Activated T-cell treated with anti-CD3 and anti-CD28 coated beads, Interleukin-2, amount 50 U/mL, for 48 hours (primary cell): ENCODE measurements at regions not wholly inside any gene's neighbourhood (a gene's known extent, or its start where the extent isn't known, plus 50 kb on each side); places are given as distances from the start of the nearest gene placed in this dataset.

Source experiments
- DNase-seq, 2 experiments: peaks; one replicate each; pipeline ENCODE4 v3.0.0-alpha.2; 2020

DNA sequence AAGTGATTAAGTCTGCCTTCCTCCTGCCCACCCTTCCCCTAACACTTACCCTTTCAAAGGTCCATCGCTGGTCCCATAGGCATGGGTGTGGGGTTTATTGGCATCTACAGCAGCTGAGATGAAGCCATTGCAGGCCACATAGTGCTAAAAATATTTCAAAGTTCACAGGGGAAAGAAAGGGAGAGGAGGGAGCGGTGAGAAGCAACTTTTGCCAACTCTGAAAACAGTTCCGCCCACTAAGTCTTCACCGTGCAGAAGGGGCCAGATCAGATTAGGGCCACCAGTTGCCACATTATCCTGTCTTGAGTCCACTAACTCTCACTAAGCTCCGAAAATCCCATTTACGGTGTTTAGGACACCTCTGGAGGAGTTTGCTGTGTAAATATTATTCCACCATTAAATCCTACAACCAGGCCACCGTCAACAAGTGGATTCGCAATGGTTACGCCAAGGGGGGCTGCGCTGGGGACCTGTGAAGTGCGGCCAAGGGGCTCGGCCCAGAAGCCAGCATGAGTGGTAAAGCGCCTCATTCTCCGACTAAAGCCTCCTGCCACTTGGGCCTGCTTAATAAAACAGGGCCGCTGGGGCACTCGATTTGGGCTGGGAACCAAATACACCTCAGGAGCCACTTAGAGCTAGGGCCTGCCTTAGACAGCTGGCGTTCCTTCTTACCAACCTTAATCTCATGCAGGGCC is 534.9 kb downstream of the MIAT start:
- no peak for DNase-seq

DNA sequence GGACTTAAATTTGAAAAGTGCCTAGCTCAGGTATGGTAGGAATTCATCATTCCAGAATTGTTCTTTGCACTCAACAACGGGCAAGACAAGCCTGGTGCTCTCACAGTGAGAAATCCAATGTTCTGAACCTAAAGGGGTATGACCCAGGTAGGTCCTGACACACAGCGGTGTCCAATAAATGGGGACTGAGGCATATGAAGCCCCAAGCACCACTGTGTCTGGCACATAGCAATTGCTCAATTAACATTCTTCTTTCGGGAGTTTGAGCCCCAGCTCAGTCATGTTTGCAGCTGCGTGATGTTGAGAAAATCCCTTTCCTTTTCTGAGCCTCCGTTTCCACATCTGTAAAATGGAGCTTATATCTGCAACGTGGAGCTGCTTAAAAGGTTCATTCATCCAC is 535.8 kb downstream of the MIAT start:
- no peak for DNase-seq

DNA sequence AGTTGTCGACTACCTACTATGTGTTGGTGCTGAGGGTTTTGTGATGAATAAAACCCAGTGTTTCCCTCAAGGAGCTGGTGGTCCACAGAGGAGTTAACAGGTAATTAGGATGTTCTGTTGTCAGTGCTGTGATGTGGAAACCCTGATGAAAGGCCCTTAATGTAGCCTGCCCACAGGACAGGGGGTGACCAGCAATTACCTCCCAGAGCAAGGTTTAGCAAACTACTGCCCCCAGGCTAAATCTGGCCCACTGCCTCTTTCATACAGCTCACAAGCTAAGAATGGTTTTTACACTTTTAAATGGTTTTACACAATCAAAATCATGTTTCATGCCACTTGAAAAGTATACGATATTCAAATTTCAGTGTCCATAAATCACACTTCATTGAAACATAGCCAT is 536.2 kb downstream of the MIAT start:
- DNase-seq, result no peak

DNA sequence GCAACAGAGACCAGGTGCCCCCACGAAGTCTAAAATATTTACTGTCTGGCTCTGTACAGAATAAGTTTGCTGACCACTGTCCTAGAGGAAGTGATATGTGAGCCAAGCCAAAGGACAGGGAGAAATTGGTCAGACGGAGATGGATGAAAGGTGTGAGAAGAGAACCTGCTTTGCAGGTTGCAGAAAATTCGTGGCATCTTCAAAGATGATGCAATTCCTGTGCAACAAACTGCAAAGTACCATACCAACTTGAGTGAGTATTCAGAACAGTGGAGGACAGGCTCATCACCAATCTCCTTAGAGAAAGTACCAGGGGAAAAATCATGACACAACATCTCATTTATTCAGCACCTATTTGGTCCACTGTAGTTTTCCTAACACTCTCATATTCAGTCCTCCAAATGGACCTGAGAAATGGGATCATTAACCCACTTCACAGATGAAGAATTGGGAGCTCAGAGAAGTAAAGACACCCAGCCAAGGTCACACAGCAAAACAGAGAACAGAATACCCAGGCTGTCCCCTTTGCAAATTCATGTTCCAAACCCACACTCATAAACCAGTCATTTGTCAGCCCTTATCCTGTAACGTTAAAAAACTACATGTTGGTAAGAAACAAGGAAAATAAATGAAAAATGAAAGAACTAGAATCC is 536.8 kb downstream of the MIAT start:
- DNase-seq, result no peak

DNA sequence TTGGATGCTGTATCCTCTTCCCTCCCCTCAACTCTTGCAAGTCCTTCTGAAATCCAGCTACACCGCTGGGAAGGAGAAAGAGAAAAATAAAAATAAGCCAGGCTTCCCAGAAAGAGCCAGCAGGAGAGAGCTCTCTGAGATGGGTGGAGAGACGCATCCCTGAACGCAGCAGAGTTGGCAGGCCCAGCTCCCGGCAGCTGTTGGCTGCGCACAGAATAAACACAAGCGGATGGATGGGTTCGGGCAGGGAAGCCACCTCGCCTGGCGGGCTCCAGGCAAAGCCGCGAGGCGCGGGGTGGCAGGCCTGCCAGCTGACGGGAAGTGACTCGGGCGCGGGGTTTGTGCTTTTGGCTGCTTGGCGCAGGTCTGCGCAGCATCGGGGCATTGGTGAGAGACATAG is 537.7 kb downstream of the MIAT start:
- no peak for DNase-seq

DNA sequence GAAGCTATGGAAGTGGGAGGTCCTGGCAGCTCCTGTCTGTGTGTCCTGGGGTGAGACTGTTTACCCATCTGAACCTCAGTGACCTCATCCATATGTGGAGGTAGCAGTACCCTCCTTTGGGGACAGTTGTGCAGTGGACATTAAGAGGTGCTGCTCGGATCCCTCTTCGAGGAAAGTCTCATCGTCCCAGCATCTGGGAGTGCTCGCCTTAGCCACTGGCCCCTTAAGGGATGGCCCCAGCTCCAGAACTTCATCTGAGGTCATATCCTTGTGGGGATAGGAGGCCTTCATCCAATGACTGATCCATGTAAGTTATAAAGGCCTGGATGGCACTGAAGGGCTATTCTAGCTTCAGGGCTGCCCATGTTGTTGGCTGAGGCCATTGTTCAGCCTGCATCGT is 538.1 kb downstream of the MIAT start:
- DNase-seq, result no peak

DNA sequence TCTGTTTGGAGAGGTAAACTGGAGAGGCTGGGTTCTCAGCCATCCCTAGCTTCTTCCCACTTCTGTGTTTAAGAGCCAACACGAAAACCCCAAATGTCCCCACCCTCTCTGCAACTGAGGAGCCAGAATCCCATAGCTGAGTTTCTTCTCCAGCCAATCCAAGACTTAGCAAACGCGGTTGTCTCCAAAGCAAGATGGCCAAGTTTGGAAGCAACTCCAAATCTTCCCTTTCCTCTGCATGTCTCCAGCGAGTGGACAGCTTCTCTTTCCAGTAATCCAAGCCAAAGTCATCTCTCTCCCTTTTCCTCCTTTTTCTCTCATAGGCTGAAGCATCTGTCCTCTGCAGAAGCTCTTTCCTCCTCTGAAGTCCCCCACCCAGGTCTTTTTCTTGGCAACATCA is 539.2 kb downstream of the MIAT start:
- no peak for DNase-seq

DNA sequence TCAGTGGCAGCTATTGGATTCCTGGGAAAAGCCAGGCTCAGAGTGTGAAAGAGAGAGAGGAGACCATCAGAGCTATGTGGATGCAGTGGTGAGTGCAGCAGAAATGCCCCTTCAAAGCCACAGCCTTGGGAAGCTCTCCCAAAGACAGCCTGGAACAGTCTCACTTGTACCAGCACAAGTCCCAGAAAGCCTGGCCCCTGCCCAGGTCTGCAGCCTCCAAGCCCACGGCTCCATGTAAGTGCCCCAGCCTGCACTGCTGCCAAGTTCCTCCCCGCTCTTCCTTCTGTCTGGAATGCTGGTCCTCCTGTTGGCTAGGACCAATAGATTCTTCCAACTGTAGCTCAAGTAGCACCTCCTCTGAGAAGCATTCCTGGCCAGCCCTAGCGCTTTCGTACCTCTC is 539.7 kb downstream of the MIAT start:
- no peak for DNase-seq

DNA sequence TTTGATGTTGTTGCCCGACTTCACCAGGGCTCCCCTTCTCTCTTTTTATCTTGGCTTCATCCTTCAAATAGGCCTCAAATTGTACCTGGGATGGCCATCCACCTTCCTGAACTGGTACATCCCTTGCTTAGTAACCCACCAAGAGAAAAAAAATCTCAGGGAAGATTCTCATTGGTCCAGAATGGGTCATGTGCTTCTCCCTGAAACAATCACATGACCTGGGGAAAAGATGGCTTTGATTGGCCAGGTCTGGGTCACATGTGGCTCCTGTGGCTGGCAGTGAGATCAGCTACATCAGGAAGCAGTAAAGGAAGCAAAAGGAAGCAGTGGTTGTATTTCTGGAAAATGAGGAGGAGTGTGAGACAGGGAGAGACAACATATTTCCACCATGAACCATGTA is 540.2 kb downstream of the MIAT start:
- no peak for DNase-seq

DNA sequence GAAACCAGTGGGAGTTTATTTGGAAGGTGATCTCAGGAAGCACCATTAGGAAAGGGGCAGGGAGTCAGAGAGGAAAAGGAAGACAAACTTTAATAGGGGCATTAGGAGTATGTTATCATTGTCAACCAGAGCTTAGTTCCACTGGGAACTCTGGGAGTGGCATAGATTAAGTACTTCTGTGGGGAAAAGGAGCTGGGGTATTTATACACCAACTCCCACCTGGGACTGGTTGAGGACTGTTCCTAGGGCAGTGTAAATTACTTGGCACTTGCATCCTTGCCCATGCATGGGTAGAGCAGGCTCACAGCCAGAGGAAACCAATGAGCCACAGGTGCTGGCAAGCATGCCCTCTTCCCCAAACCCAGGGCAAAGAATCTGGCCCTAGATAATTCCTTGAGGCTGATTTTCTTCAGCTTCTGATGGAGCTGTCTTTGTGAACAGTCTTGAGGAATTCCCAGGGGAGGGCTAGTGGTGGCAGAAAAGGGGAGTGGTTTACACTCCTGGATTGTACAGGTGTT is 541.2 kb downstream of the MIAT start:
- no peak for DNase-seq

DNA sequence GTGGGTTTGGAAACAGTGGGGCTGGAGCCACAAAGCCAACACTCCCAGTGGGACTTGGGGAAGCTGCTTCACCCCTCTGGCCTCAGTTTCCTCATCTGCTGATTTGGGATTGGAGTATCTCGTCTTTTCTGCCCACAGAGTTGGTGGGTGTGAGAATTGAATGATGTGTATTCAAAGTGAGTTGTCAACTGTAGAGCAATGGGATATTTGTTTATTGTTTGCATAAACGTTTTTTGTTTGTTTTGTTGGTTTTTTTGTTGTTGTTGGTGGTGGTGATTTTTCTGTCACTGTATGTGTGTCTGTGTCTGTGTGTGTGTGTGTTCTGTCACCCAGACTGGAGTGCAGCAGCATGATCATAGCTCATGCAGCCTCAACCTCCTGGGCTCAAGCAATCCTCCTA is 542.0 kb downstream of the MIAT start:
- no peak for DNase-seq

DNA sequence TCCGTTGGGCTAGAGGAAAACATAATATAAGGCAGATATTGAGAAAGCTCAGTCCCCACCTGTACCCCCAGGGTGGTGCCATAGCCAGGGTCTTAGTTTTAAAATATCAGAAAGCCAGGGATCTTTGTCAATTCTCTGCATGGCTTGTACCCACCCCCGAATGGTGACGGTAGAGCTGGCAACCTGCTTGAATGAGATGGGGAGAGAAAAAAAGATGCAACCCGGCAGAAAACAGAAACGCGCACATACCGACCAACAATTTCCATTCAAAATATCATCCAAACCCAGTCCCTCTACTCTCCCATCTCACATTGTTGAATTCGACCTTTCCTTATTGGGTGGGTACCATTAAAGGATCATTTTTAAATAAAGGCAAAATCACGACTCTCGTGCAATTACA is 543.9 kb downstream of the MIAT start:
- no peak for DNase-seq

DNA sequence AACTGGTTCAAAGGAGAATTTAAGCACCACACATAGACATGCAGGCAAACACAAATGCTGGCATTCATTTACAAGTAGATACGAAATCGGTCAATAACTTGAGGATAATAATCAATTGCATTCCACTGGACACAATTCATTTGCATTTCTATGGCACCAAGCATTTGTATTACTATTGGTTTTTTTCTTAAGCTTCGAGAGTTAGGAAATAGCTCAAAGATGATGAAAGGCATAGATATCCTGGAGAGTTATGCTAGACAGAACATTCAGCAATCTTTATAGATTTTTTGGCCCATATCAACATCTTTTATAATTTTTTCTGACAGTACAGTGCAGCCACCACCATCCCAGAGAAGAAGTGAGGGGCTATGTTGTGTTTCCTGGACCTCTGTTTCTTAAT is 544.4 kb downstream of the MIAT start:
- DNase-seq, result no peak

DNA sequence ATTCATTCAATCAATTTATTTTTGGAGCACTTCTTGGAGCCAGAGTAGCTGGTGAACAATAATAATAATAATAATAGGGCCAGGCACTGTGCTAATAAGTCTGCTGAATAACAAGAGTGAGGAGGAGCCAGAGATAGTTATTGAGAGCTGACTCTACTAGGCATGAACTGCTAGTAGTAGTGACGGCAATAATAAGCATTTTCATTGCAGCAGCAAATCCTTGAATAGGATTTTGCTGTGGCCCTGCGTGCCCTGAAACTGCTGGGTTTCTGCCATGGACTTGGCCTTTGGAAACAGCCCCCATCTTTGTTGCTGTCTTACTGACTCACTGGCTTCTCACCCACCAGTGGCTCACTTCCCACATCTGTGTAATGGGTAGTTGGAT is 545.9 kb downstream of the MIAT start:
- no peak for DNase-seq

DNA sequence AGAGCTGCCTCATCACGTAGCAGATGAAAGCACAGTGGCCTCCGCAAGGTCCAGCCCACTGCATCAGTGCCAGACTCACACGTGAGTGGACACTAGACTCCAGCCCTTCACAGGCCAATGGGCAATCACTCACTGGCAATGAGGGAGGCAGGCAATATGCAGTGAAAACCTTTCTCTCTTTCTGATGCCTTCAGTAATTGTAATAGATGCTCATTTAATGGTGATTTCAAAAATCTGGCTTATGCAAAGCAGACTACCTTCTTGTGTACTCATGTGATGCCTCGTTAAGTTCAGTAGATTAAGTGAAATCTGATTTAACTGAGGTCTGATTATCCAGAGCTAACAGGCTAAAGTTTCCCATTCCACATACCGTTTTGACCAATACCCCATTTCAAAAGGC is 546.9 kb downstream of the MIAT start:
- no peak for DNase-seq

DNA sequence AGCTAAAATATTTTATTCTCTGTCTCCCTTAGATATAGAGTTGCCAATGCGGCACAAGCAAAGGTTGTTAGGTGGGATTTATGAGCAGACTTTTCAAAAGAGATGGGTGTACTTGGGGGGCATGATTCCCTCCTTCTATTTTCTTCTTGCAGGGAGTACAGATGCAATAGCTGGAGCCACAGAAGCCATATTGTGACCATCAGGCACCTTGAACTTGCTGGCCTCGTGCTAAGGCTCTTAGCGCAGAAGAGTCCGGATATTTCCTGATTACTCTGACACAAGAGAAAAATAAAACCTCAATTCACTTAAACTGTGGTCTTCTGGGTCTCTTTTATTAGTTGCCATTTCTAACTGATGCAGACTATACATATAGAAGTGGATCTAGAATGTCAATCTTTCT is 547.4 kb downstream of the MIAT start:
- no peak for DNase-seq

DNA sequence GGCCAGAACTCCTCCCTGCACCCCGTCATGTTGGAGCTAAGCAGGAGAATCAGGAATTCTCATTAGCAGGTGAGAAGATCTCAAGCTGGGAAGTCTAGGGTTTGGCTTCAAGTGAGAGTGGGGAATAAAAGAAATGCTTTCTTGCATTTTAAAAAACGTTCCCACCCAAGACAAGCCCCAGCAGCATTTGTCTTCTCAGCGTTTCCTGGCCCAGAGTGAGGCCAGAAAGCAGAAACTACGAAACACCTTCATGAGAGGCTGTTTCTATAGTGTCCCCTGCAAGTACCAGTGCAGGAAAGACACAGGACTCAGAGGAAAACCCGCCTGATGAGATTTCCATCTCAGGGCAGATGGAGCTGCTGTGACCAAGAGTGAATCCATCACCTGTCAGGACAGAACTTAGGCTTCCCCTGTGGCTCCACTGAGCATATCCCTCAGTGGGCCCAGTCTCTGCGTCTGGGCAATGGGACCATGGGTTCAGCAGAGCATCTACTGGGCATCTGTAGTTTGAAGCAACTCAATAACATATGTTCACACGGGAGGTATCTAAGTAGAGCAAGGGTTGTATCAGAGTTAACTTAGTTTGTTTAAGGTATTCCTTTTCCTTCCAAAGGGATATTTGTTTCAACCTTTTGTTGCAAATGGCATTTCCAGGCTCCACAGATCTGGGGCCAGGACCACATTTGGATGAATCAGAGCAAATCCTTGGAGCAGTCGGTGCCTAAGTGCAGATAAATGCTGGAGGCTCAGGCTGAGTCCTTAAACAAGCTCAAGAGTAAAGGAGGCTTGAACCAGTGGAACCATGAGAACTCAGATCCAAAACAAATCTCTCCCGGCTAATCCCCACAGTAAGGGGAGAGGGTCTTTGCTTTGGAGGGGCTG is 548.3 kb downstream of the MIAT start:
- no peak for DNase-seq

DNA sequence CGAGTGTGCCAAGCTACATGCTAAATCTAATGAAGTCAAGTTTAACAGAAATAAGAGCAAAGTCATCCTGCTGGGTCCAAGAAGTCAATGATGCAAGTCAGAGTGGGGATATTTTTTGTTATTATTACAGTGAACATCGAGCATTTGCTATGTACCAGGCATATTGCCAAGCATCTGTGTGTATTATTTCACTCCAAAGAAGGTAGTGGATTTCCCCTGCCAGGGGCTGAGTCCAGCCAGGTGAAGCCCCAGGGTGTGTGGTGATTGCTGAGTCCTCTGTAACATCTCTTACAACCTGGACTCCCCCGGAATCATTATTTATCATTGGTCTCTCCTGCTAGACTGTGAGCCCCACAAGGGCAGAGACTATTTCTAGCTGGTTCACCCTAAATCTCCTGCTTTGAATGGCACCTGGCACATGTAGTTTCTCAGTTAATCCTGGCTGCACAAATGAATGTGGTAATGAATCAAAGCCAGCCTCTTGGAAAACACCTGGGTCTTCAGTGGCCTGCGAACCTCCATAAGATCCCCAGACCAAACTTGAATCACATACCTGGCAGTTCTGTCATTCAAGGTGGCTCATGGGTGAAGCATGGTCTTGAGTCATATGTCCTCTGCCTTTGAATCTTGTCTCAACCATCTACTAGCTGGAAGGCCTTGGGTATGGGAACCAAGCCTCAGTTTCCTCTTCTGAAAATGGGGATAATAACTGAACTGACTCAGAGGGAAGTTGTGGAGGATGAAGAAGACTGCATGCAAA is 549.2 kb downstream of the MIAT start:
- no peak for DNase-seq

DNA sequence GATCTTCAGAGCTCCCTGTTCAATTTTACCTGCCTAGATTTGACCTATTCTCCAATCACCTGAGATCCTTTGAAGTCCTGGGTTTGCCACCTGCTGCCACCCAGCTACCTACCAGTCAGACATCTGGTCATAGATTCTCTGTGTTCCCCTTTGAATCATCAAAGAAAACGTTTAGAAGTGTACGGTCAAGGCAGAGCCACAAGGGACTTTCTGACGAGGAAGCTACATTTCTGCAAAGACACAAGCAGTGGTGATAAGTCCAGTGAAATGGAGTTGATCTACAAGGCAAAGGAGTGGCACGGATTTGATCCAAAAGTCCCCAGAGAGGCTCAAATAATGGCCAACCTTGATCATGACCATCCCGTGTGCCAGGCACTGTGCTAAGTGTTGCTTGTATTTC is 549.9 kb downstream of the MIAT start:
- no peak for DNase-seq

DNA sequence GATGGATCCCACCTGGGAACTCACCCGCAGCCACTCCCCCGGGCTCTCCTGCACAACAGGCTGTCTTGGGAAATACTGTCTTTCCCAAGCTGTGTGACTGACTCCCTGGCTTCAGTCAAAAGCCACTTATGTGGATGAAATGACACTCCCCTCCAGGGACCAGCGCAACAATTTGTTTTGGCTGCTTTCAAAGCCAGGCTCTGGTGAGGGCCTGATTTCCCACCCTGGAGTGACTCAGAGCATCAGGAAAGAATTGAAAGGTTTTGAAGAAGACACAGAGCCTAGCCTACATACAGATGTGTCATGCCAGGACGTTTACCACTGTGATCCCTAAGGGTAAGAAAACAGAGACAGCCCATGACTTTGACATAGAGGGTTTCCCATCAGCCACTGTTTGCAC is 550.5 kb downstream of the MIAT start:
- no peak for DNase-seq

DNA sequence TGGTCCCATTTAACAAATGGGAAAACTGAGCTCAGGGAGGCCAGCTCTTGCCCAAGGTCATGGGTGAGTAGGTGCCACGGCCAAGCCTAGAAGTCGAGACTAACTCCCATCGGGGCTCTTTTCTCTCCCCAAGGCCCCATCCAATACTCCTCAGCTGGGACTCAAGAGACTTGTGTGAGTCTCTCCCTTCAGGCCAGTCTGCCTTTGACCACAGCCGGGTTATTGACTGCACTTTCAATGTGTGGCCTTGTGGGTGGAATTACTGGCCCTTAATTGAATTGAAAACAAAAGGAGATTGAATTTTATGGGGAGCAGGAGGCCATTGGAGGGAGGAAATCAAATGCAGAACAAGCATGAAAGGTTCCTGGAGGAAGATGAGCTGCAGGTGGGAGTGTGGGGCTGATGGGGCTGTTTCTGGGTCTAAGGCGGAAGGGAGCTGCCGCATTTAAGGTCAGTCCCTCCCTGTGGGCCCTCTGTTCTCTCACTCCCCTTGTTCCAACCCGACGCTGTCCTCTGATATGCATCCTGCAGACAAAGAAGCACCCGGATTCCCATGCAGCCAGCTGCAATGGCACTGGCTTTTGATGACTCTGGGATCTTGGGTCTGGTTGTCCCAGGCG is 552.8 kb downstream of the MIAT start:
- no peak for DNase-seq

DNA sequence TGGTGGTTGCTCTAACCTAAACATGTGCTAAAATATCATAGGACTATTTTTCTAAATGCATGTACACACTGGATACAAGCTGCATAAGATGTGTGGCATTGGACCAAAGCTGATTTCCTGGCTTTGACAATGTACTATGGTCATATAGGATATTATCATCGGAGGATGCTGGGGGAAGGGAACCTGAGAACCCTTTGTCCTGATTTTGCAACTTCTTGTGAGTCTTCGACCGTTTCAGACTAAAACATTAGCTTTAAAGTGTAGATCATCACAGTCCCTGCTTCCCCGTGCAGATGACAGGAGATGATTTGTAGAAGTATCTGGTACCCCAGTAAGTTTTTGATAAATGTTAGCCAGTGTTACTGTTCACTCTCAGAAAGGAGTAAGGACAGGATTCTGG is 554.7 kb downstream of the MIAT start:
- no peak for DNase-seq
